ENCODE measurements at regions not wholly inside any gene's neighbourhood (a gene's known extent, or its start where the extent isn't known, plus 50 kb on each side); places are given as distances from the start of the nearest gene placed in this dataset.
"Not testable (repeated sequence)": the region's sequence is repeated elsewhere in the genome, so short reads cannot be mapped to it uniquely, and the experiment has no call there.

- no peak for DNase-seq
Observed at GRCh38 chr3:69647081-69647480, 92.2 kb upstream of the MITF start.

GRCh38 chr3:69646287-69647067, 92.8 kb upstream of the MITF start:
- no peak for DNase-seq

- DNase-seq: no peak
Observed at GRCh38 chr3:69642606-69643005, 96.7 kb upstream of the MITF start.

GRCh38 chr3:69639851-69640250, 99.4 kb upstream of the MITF start:
- DNase-seq: no peak

- no peak for DNase-seq
Observed at GRCh38 chr3:69628951-69629350, 110.3 kb upstream of the MITF start.

- no peak for DNase-seq
Observed at GRCh38 chr3:69613286-69613685, 126.0 kb upstream of the MITF start.

GRCh38 chr3:69612791-69613190, 126.5 kb upstream of the MITF start:
- no peak for DNase-seq

GRCh38 chr3:69609566-69609965, 129.7 kb upstream of the MITF start:
- not testable (repeated sequence) for DNase-seq

- DNase-seq: no peak
Observed at GRCh38 chr3:69607466-69608305, 131.6 kb upstream of the MITF start.

GRCh38 chr3:69605867-69606266, 133.4 kb upstream of the MITF start:
- DNase-seq: no peak

GRCh38 chr3:69604735-69605450, 134.4 kb upstream of the MITF start:
- DNase-seq: no peak

GRCh38 chr3:69602112-69602511, 137.2 kb upstream of the MITF start:
- no peak for DNase-seq

GRCh38 chr3:69594286-69594685, 145.0 kb upstream of the MITF start:
- DNase-seq: no peak

- DNase-seq: no peak
Observed at GRCh38 chr3:69591164-69591736, 148.0 kb upstream of the MITF start.

- no peak for DNase-seq
Observed at GRCh38 chr3:69590111-69590510, 149.2 kb upstream of the MITF start.

GRCh38 chr3:69588170-69588569, 151.1 kb upstream of the MITF start:
- DNase-seq: no peak

GRCh38 chr3:69585472-69585871, 153.8 kb upstream of the MITF start:
- no peak for DNase-seq

- no peak for DNase-seq
Observed at GRCh38 chr3:69582044-69582443, 157.2 kb upstream of the MITF start.

- DNase-seq: no peak
Observed at GRCh38 chr3:69579306-69580041, 159.8 kb upstream of the MITF start.

GRCh38 chr3:69569520-69569919, 169.7 kb upstream of the MITF start:
- no peak for DNase-seq

- no peak for DNase-seq
Observed at GRCh38 chr3:69568951-69569350, 170.3 kb upstream of the MITF start.

GRCh38 chr3:69568458-69568857, 170.8 kb upstream of the MITF start:
- DNase-seq: no peak

GRCh38 chr3:69567710-69568052, 171.6 kb upstream of the MITF start:
- DNase-seq: no peak

Data from hippocampal formation (tissue), 2 donors.